ENCODE measurements at regions not wholly inside any gene's neighbourhood (a gene's known extent, or its start where the extent isn't known, plus 50 kb on each side); places are given as distances from the start of the nearest gene placed in this dataset.

DNA sequence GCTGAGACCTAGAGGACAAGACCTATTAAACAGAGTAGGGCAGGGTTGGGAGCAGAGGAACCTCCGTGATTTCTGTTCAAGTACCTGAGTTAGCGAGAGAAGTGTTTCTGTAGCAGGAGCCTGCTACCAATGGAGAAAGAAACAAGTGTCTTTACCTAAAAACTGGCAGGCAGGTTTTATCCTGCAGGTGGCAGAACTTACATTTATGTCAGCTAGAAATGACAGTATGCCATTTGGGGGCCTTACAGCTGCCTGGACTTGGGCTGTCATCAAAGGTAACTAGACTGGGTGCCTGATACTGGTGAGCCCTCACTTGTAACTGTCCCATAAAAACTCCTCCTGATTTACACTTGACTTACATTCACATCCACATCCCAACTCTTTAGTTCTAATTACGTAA is 185.3 kb upstream of the MIR17HG start:
- H3K27ac ChIP-seq (ENCODE audit: low read depth, low read length), result no peak overlapping the region
- peaks cover 0 to 8% (median 0%) of the 10 kb centered on the region in 5 donors for H3K27me3 ChIP-seq (ENCODE audit: control insufficient read depth in 5 of 5, insufficient read depth in 4 of 5, low read length in 5 of 5)
- no peak overlapping the region for H3K4me3 ChIP-seq (ENCODE audit: low read depth in 1 of 5, low read length in 5 of 5)
- no peaks in the 10 kb centered on the region for H3K4me1 ChIP-seq (ENCODE audit: control insufficient read depth in 5 of 5, insufficient read depth in 5 of 5, low read length in 5 of 5)
- no peaks in the 10 kb centered on the region for H3K9me3 ChIP-seq (ENCODE audit: control insufficient read depth in 5 of 5, low read length in 5 of 5)
- no peak overlapping the region for H3K9ac ChIP-seq (ENCODE audit: low read length in 5 of 5)
- no peaks in the 10 kb centered on the region for H3K36me3 ChIP-seq (ENCODE audit: control insufficient read depth in 5 of 5, insufficient read depth in 5 of 5, low read length in 5 of 5)

DNA sequence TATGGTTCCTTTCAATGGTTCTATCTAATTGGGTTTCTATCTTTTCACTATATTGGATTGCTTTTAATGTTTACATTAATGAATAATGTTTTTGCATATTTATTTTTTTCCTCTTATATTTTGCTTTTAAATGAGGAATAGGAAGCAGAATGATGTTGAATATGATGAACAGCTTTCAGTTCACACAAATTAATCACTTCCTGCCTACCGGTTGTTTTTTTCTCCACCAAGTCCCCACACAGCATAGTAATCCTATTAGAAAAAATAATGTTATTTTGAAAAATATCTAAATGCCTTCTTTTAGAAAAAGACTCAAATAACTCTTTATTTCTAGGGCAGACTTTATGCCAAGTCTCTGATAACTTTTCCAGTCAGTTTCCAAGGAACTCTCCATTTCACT is 184.9 kb upstream of the MIR17HG start:
- Histone ChIP-seq H3K9me3 (ENCODE audit: control insufficient read depth in 5 of 5, low read length in 5 of 5) (no peaks in the 10 kb centered on the region), H3K4me1 (ENCODE audit: control insufficient read depth in 5 of 5, insufficient read depth in 5 of 5, low read length in 5 of 5) (no peaks in the 10 kb centered on the region), H3K9ac (ENCODE audit: low read length in 5 of 5) (no peak overlapping the region), H3K27me3 (ENCODE audit: control insufficient read depth in 5 of 5, insufficient read depth in 4 of 5, low read length in 5 of 5) (peaks cover 0 to 8% (median 0%) of the 10 kb centered on the region in 5 donors), H3K4me3 (ENCODE audit: low read depth in 1 of 5, low read length in 5 of 5) (no peak overlapping the region), H3K27ac (ENCODE audit: low read depth, low read length) (no peak overlapping the region), H3K36me3 (ENCODE audit: control insufficient read depth in 5 of 5, insufficient read depth in 5 of 5, low read length in 5 of 5) (no peaks in the 10 kb centered on the region)

DNA sequence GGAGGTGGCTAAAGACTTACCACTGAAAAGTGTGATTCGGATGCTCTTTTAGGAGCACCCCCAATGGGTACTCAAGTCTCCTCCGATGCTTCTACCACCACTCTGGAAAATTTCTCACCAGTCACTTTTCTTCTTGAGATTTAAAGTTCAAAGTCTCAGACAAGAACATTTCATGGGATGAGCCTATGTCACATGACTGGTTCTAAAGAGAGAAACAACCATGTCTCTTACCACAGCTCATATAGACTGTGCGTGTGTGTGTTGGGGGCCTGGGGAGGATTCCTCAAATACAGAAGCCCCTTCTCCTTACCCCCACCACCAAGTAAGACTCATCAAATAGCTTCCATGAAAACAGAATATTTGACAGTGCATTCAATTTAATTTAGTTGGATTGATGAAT is 181.7 kb upstream of the MIR17HG start:
- Histone ChIP-seq H3K27me3 (ENCODE audit: control insufficient read depth in 5 of 5, insufficient read depth in 4 of 5, low read length in 5 of 5) (peaks cover 0 to 8% (median 3%) of the 10 kb centered on the region in 5 donors), H3K9me3 (ENCODE audit: control insufficient read depth in 5 of 5, low read length in 5 of 5) (no peaks in the 10 kb centered on the region), H3K27ac (ENCODE audit: low read depth, low read length) (no peak overlapping the region), H3K4me3 (ENCODE audit: low read depth in 1 of 5, low read length in 5 of 5) (no peak overlapping the region), H3K4me1 (ENCODE audit: control insufficient read depth in 5 of 5, insufficient read depth in 5 of 5, low read length in 5 of 5) (no peaks in the 10 kb centered on the region), H3K9ac (ENCODE audit: low read length in 5 of 5) (no peak overlapping the region), H3K36me3 (ENCODE audit: control insufficient read depth in 5 of 5, insufficient read depth in 5 of 5, low read length in 5 of 5) (no peaks in the 10 kb centered on the region)

DNA sequence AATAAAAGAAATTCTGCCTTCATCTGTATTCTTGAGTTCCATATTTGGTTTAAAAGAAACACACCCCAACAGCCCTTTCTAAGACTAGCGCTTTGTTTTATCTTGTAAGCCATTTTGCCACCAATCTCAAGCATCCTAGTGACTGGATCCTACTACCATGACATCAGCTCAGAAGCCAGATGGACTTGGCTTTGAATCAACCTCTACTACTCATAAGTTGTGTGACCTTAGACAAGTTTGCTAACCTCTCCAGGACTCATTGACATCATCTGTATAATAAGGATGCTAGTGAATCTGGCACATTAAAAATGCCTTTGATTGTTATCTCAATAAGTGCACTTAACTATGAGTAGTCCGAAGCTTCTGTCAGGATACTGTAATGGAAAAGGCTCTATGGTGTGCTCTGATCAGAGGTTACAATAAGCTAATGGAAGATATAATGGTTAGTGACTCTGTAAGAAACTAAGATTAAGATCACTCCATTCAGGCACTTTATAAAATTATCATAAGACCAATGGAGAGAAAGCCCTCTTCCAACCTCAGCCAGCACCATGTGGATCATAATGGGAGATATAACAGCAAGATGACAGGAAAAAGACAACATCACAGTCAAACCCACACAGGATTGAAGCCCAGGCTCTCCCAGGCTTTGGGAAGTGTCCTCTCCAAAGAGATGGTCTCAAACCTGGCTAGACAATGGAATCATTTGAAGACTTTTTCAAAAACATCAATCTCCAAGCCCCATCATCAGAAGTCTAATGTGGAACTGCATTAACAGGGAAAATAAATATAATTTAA is 180.6 kb upstream of the MIR17HG start:
- Histone ChIP-seq H3K27me3 (ENCODE audit: control insufficient read depth in 5 of 5, insufficient read depth in 4 of 5, low read length in 5 of 5) (peaks cover 0 to 11% (median 3%) of the 10 kb centered on the region in 5 donors), H3K4me3 (ENCODE audit: low read depth in 1 of 5, low read length in 5 of 5) (no peak overlapping the region), H3K27ac (ENCODE audit: low read depth, low read length) (no peak overlapping the region), H3K4me1 (ENCODE audit: control insufficient read depth in 5 of 5, insufficient read depth in 5 of 5, low read length in 5 of 5) (no peaks in the 10 kb centered on the region), H3K9ac (ENCODE audit: low read length in 5 of 5) (no peak overlapping the region), H3K9me3 (ENCODE audit: control insufficient read depth in 5 of 5, low read length in 5 of 5) (no peaks in the 10 kb centered on the region), H3K36me3 (ENCODE audit: control insufficient read depth in 5 of 5, insufficient read depth in 5 of 5, low read length in 5 of 5) (no peaks in the 10 kb centered on the region)

DNA sequence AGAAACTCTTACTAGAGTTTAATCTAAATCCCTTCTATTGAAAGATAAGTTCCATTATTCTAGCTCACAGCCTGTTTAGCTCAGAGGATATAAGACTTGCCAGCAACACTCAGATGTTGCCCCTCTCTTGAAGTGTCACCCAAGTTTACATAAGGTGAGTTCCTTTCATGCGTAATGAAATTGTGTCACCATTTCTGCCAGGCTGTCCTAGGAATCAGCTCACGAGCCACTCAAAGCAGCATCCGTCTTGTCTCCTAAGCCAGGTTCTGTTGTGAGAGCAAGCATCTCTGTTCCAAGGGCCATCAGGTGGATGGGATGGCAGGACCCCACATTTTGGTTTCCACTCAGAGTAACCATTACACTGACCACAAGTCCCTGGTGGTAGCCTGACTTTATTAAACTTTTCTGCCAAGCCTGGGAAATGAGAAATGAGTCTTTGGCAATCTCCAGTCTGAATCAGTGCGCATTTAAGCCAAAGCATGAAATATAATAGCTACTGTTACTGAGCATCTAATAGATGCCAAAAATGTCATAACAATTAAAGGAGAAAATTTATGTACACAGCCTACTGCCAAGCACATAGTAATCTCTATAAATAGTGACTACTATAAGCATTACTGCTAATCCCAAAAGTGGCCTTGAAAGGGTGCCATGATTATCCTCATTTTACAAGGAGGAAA is 179.6 kb upstream of the MIR17HG start:
- Histone ChIP-seq H3K9me3 (ENCODE audit: control insufficient read depth in 5 of 5, low read length in 5 of 5) (no peaks in the 10 kb centered on the region), H3K27ac (ENCODE audit: low read depth, low read length) (no peak overlapping the region), H3K36me3 (ENCODE audit: control insufficient read depth in 5 of 5, insufficient read depth in 5 of 5, low read length in 5 of 5) (no peaks in the 10 kb centered on the region), H3K4me3 (ENCODE audit: low read depth in 1 of 5, low read length in 5 of 5) (no peak overlapping the region), H3K9ac (ENCODE audit: low read length in 5 of 5) (no peak overlapping the region), H3K27me3 (ENCODE audit: control insufficient read depth in 5 of 5, insufficient read depth in 4 of 5, low read length in 5 of 5) (peaks cover 0 to 11% (median 3%) of the 10 kb centered on the region in 5 donors), H3K4me1 (ENCODE audit: control insufficient read depth in 5 of 5, insufficient read depth in 5 of 5, low read length in 5 of 5) (no peaks in the 10 kb centered on the region)

DNA sequence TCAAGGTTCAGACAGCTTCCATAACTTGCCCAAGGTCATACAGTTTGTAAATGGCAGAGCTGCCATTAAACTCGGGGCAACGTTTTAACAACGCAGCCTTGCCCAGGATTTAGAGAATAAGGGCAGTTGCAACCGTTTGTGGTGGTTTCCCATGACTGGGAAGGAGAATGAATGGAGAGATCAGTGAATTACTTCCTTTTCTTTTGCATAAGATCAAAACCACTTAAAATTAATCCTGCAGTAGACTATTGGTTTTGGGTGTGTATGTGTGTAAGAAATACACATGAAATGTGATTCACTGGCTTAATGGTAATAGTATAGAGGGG is 179.1 kb upstream of the MIR17HG start:
- H3K9me3 ChIP-seq (ENCODE audit: control insufficient read depth in 5 of 5, low read length in 5 of 5), result no peaks in the 10 kb centered on the region
- peaks cover 0 to 11% (median 3%) of the 10 kb centered on the region in 5 donors for H3K27me3 ChIP-seq (ENCODE audit: control insufficient read depth in 5 of 5, insufficient read depth in 4 of 5, low read length in 5 of 5)

DNA sequence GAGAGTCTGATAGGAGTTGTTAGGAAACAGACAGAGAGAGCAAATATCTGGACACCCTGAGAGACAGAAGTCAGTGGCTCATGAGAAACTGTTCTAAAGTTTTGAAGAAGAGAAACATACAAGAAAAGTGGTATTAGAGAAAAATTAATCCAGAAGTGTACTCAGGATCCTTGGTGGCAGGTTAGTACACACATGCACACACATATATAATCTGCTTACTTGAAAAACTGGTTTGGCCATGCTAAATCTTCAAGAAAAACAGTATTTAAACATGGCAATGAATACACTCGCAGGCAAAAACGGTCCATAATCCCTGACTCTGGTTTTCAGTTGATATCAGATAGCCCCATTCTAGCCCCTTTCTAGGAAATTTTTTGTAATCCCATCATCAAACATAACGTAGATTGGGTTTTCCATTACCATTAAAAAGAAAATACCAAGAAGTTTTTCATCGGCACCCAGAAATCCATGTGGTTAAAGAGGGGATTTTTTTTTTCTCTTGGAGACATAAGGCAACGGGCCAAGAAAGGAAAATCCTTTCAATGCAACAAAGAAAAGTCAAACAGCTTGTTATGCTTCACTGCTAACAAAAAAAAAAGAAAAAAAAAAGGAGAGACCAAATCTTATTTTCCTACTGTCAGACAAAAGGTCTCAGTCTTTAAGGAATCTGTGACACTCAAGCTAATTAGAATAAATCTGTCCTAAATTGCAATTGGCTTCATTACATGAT is 178.0 kb upstream of the MIR17HG start:
- Histone ChIP-seq H3K9me3 (ENCODE audit: control insufficient read depth in 5 of 5, low read length in 5 of 5) (no peaks in the 10 kb centered on the region), H3K4me3 (ENCODE audit: low read depth in 1 of 5, low read length in 5 of 5) (no peak overlapping the region), H3K9ac (ENCODE audit: low read length in 5 of 5) (no peak overlapping the region), H3K27ac (ENCODE audit: low read depth, low read length) (no peak overlapping the region), H3K4me1 (ENCODE audit: control insufficient read depth in 5 of 5, insufficient read depth in 5 of 5, low read length in 5 of 5) (no peaks in the 10 kb centered on the region), H3K27me3 (ENCODE audit: control insufficient read depth in 5 of 5, insufficient read depth in 4 of 5, low read length in 5 of 5) (peaks cover 3 to 13% (median 4%) of the 10 kb centered on the region in 5 donors), H3K36me3 (ENCODE audit: control insufficient read depth in 5 of 5, insufficient read depth in 5 of 5, low read length in 5 of 5) (no peaks in the 10 kb centered on the region)

More for the DNA sequence above, 179.1 kb upstream of the MIR17HG start:
- H3K9ac ChIP-seq (ENCODE audit: low read length in 5 of 5), result no peak overlapping the region
- H3K27ac ChIP-seq (ENCODE audit: low read depth, low read length), result no peak overlapping the region
- H3K4me3 ChIP-seq (ENCODE audit: low read depth in 1 of 5, low read length in 5 of 5), result no peak overlapping the region
- no peaks in the 10 kb centered on the region for H3K4me1 ChIP-seq (ENCODE audit: control insufficient read depth in 5 of 5, insufficient read depth in 5 of 5, low read length in 5 of 5)
- H3K36me3 ChIP-seq (ENCODE audit: control insufficient read depth in 5 of 5, insufficient read depth in 5 of 5, low read length in 5 of 5), result no peaks in the 10 kb centered on the region

DNA sequence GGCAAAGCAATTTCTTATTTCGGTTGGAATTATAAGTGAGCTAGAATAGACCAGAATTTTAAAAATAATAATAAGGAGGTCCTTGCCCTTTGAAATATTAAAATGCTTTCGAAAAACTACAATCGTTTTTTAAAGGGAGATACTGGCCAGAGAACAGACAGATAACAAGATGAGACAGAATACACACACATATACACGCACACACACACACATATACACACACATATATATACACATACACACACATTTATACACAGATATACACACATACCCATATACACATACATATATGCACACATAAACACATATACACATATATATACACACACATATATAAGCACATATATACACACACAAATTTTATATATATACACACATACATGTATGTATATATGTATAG is 175.3 kb upstream of the MIR17HG start:
- peaks cover 0 to 9% (median 4%) of the 10 kb centered on the region in 5 donors for H3K4me1 ChIP-seq (ENCODE audit: control insufficient read depth in 5 of 5, insufficient read depth in 5 of 5, low read length in 5 of 5)
- no peaks in the 10 kb centered on the region for H3K9me3 ChIP-seq (ENCODE audit: control insufficient read depth in 5 of 5, low read length in 5 of 5)
- H3K27me3 ChIP-seq (ENCODE audit: control insufficient read depth in 5 of 5, insufficient read depth in 4 of 5, low read length in 5 of 5), result peaks cover 6 to 13% (median 13%) of the 10 kb centered on the region in 5 donors
- no peak overlapping the region for H3K27ac ChIP-seq (ENCODE audit: low read depth, low read length)
- no peak overlapping the region for H3K4me3 ChIP-seq (ENCODE audit: low read depth in 1 of 5, low read length in 5 of 5)
- no peak overlapping the region for H3K9ac ChIP-seq (ENCODE audit: low read length in 5 of 5)
- H3K36me3 ChIP-seq (ENCODE audit: control insufficient read depth in 5 of 5, insufficient read depth in 5 of 5, low read length in 5 of 5), result no peaks in the 10 kb centered on the region

DNA sequence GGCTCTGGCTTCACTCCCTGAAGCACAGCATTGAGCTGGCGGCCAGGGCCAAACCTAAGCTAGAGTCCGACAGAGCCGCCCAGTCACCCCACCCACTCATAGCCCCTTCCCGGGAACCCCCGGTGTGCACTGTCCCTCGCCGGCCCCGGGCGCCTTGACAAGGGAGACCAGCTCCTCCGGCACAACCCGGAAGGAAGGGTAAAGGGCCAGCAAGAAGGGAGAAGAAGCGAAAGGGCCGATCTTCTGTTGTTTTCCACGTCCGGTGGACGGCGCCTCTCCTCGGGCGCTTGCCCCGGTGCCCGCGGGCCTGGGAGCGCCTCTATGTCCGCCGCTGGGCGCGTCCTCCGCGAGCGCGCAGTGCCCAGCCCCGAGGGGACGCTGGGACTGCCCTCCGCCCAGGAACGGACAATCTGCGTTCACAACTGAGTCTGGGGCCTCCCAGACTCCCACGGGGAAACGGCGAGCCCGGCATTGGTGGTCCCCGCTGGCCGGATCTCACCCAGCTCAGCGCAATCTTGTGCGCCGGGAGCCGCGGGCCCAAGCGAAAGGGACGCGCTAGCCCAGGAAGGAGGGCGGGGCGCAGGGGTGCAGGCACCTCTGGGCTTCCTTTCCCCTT is 172.5 kb upstream of the MIR17HG start:
- Histone ChIP-seq H3K4me3 (ENCODE audit: low read depth in 1 of 5, low read length in 5 of 5) (peak overlapping the region in 4 of 5 donors; percentile 37 to 53 (median 44)), H3K27ac (ENCODE audit: low read depth, low read length) (no peak overlapping the region), H3K36me3 (ENCODE audit: control insufficient read depth in 5 of 5, insufficient read depth in 5 of 5, low read length in 5 of 5) (no peaks in the 10 kb centered on the region), H3K4me1 (ENCODE audit: control insufficient read depth in 5 of 5, insufficient read depth in 5 of 5, low read length in 5 of 5) (peaks cover 0 to 9% (median 4%) of the 10 kb centered on the region in 5 donors), H3K9me3 (ENCODE audit: control insufficient read depth in 5 of 5, low read length in 5 of 5) (no peaks in the 10 kb centered on the region), H3K27me3 (ENCODE audit: control insufficient read depth in 5 of 5, insufficient read depth in 4 of 5, low read length in 5 of 5) (peaks cover 6 to 13% (median 13%) of the 10 kb centered on the region in 5 donors), H3K9ac (ENCODE audit: low read length in 5 of 5) (no peak overlapping the region)

Measured in subcutaneous abdominal adipose tissue (tissue), 5 donors.